Right atrium auricular region (tissue), 2 donors: ENCODE measurements at regions not wholly inside any gene's neighbourhood (a gene's known extent, or its start where the extent isn't known, plus 50 kb on each side); places are given as distances from the start of the nearest gene placed in this dataset.

ENCODE experiments used
- DNase-seq: peaks from one replicate; pipeline ENCODE4 v3.0.0-alpha.2; 2019; ENCODE audit warnings: low spot score
- H3K27ac ChIP-seq, 2 donors: fragments of 200-600 bp; sonication (generic); 1 replicate in 1 of 2; 2 replicates in 1 of 2; pipeline ENCODE4 v1.5.1; 2016 to 2019
- H3K27me3 ChIP-seq, 2 donors: fragments of 200-600 bp; sonication (generic); one replicate each; pipeline versions ENCODE4 v1.5.1 to v1.6.0; 2017 to 2019
- H3K36me3 ChIP-seq: fragments of 200-600 bp; sonication (generic); one replicate; pipeline ENCODE4 v1.5.1; 2016
- H3K4me1 ChIP-seq, 2 donors: fragments of 200-600 bp; sonication (generic); one replicate each; pipeline versions ENCODE4 v1.5.1 to v1.6.0; 2017 to 2019
- H3K4me3 ChIP-seq, 2 donors: fragments of 200-600 bp; sonication (generic); 1 replicate in 1 of 2; 2 replicates in 1 of 2; pipeline ENCODE4 v1.5.1; 2017 to 2019; ENCODE audit warnings: mild to moderate bottlenecking in 1 of 2, moderate library complexity in 1 of 2
- H3K9me3 ChIP-seq, 2 donors: fragments of 200-600 bp; sonication (generic); one replicate each; pipeline ENCODE4 v1.5.1; 2019
- TF ChIP-seq, protein P1 (sequence below), 2 donors: fragments of 200-600 bp; sonication (generic); IDR thresholded peaks; one replicate each; pipeline ENCODE4 v1.5.1; 2019; ENCODE audit warnings: antibody characterized with exemption in 2 of 2

DNA sequence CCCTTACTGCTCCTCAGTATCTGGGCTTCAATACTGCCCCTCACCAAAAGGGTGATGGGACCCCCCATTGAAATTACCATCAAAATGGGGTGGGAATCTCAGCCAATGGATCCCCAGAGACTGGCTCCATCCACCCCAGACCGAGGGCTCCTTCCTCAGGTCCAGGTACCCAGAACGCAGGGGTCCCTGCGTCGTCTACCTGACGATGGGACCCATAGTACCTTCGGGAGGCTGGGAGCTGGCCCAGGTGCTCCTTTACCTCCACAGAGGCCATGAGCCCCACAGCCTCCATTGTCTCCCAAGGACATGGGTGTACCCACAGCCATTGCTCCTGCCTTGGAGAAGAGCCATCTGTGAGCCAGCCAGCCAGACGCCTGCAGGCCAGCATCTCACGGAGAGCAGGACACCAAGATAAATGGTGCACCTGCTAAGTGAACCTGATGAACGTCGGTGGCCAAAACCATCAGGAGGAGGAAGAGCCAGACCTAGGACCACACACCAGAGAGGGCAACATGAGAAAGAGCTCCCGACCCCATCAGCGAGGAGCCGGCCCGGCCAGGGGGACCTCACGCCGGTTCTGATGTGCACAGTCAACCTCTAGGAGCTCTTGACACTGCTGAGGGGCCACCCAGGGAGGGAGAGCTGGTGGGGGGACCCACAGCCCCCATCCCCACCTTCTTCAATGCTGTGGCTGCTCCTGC is 156.8 kb upstream of the SOX1 start:
- Histone ChIP-seq H3K36me3 (no peaks in the 10 kb centered on the region), H3K4me1 (no peaks in the 10 kb centered on the region), H3K9me3 (no peaks in the 10 kb centered on the region), H3K27ac (no peak overlapping the region), H3K27me3 (no peaks in the 10 kb centered on the region), H3K4me3 (no peak overlapping the region)
- peak; percentile 47 for DNase-seq
- TF ChIP-seq, protein P1, sequence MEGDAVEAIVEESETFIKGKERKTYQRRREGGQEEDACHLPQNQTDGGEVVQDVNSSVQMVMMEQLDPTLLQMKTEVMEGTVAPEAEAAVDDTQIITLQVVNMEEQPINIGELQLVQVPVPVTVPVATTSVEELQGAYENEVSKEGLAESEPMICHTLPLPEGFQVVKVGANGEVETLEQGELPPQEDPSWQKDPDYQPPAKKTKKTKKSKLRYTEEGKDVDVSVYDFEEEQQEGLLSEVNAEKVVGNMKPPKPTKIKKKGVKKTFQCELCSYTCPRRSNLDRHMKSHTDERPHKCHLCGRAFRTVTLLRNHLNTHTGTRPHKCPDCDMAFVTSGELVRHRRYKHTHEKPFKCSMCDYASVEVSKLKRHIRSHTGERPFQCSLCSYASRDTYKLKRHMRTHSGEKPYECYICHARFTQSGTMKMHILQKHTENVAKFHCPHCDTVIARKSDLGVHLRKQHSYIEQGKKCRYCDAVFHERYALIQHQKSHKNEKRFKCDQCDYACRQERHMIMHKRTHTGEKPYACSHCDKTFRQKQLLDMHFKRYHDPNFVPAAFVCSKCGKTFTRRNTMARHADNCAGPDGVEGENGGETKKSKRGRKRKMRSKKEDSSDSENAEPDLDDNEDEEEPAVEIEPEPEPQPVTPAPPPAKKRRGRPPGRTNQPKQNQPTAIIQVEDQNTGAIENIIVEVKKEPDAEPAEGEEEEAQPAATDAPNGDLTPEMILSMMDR (IDR thresholded peaks at IDR 0.05) = no peak

DNA sequence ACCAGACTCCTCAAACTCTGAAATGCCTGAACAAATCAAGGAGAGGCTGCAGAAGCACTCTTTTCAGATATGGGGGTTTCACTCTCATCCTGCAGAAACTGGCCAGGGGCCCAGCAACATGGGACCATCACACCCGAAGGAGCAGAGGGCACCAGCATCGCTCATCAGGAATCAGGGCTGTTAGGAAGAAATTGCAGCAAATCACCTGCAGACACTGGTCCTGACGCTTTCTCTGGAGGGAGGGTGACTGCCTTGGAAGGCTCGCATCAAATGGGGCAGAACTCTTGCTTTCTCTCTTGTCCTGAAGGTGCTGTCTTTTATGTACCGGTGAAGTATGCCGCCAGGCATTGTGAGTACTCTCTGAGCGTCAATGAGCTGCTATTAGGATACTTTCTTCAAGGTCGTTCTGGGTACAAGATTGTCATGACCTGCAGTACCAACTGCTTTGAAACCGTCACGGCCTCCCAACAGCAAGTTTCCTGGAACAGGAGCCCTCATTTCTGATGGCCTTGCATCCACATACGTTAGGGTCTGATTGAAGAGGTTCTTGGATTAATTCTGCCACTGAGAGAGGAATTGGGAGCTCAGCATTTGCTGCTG is 155.7 kb upstream of the SOX1 start:
- Histone ChIP-seq H3K4me1 (no peaks in the 10 kb centered on the region), H3K9me3 (no peaks in the 10 kb centered on the region), H3K4me3 (no peak overlapping the region), H3K27me3 (no peaks in the 10 kb centered on the region), H3K36me3 (no peaks in the 10 kb centered on the region), H3K27ac (no peak overlapping the region)
- TF ChIP-seq, protein P1 (IDR thresholded peaks at IDR 0.05) = no peak
- peak; percentile 50 for DNase-seq

DNA sequence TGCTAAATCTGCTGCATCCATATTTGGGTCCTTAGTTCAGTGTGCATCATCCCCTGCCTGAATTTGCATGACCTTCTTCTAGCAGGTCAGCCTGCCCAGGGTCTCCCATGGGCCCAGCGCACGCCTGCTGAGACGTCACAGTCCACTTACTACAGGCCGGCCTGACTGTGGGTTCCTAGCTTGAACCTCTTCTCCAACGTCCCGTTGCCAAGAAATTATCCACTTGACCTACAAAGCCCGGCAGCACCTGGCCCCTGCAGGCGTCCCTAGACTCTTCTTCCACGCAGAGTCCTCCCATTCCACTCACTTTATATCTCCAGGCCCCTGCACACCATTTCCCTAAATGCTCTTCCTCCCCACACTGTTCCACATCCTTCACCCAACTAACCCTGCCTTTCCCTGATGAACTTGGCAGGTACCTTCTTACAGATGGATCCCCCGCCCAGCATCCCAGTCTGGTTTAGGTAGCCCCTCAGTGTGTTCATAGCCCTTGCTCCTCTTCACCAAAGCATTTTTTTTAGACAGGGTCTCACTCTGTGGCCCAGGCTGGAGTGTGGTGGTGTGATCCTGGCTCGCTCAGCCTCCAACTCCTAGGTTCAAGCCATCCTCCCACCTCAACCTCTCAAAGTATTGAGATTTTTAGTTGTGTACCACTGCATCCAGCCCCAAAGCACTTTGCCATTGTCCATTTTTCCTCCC is 155.0 kb upstream of the SOX1 start:
- TF ChIP-seq, protein P1 (IDR thresholded peaks at IDR 0.05) = no peak
- Histone ChIP-seq H3K27ac (no peak overlapping the region), H3K9me3 (no peaks in the 10 kb centered on the region), H3K4me1 (no peaks in the 10 kb centered on the region), H3K4me3 (no peak overlapping the region), H3K36me3 (no peaks in the 10 kb centered on the region), H3K27me3 (no peaks in the 10 kb centered on the region)
- DNase-seq = peak; percentile 52

DNA sequence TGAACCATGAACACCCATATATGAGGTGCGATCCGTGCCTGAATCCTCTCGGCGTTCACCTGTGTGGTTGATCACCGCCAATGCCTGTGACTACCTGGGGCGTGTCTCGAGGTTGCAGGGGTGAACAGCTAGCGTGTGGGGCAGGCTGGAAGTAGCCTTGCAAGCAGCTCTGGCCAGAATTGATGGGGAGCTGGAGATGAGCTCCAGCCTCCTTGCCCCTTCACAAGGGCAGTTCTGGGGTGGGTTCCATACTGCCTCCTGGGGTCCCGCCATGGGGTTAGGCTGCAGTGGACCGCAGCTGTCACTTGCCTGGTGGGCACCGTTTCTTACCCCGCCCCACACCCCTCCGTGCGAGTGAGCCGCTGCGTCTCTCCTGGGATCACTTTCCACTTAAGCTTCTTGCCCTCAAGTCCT is 154.5 kb upstream of the SOX1 start:
- H3K27me3 ChIP-seq = no peaks in the 10 kb centered on the region
- TF ChIP-seq, protein P1 (IDR thresholded peaks at IDR 0.05) = no peak

DNA sequence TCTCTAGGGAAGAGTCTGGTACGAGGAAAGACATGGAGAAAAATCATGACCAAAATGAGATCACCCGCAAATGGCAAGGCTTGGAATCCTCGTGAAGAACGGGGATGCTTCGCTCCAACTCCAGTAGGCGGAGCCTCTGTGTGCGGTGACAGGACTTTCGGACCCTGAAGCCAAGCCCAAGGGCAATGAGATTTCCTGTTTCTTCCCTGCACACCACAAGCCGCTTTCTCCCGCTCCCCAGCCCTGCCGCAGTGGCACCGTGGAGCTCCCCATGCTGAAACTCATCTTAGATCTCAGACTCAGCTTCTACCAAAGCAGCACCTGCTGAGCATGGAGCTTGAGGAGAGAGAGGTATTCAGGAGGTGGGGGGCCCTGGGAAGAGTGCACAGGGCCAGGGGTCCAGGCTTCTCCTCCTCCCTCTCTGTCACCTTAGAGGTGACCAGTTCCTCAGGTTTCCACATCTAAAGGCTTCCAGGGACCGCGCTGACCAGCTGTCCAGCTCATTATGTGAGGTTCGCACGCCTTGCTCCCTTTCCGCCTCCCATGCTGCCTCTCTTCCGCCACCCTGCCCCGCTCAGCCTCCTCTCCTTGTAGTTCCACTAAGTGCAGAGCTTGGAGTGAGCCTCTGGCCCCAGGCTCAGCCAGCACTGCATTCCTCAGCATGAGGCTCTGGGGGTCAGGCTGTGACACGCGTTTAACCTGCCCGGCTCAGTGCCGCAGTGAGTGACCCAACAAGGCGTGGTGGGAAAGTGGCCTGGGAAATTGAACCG is 153.8 kb upstream of the SOX1 start:
- Histone ChIP-seq H3K4me1 (no peaks in the 10 kb centered on the region), H3K36me3 (no peaks in the 10 kb centered on the region), H3K9me3 (no peaks in the 10 kb centered on the region), H3K27ac (no peak overlapping the region), H3K27me3 (no peaks in the 10 kb centered on the region), H3K4me3 (no peak overlapping the region)
- peak; percentile 52 for DNase-seq
- TF ChIP-seq, protein P1 (IDR thresholded peaks at IDR 0.05) = no peak

More for the DNA sequence above, 154.5 kb upstream of the SOX1 start:
- Histone ChIP-seq H3K27ac (no peak overlapping the region), H3K36me3 (no peaks in the 10 kb centered on the region), H3K4me3 (no peak overlapping the region), H3K4me1 (no peaks in the 10 kb centered on the region), H3K9me3 (no peaks in the 10 kb centered on the region)
- peak; percentile 38 for DNase-seq
